ENCODE measurements at regions not wholly inside any gene's neighbourhood (a gene's known extent, or its start where the extent isn't known, plus 50 kb on each side); places are given as distances from the start of the nearest gene placed in this dataset.
A peak's percentile ranks its signal among the peaks of the same experiment; 100 is the strongest.

- TF ChIP-seq CTCF (conservative IDR thresholded peaks at IDR 0.05) (peak; percentile 39), ZFX (IDR thresholded peaks at IDR 0.05) (no peak)
Measured at GRCh38 chr21:17726047-17726829, 92.9 kb downstream of the C21orf91 start.
